ENCODE measurements at regions not wholly inside any gene's neighbourhood (a gene's known extent, or its start where the extent isn't known, plus 50 kb on each side); places are given as distances from the start of the nearest gene placed in this dataset.

- DNase-seq: no peak
Observed at GRCh38 chr2:175233135-175233719, 51.7 kb upstream of the ATP5MC3 start.

Data from NCI-H146 (cell line).